H1 (cell line): ENCODE measurements at regions not wholly inside any gene's neighbourhood (a gene's known extent, or its start where the extent isn't known, plus 50 kb on each side); places are given as distances from the start of the nearest gene placed in this dataset.

Source experiments
- CTCF ChIA-PET: fragments of 300-600 bp; sonication (Branson Sonifier 250); formaldehyde crosslinking; loops from one replicate; lab custom pipeline; 2021; ENCODE audit not compliant: partially characterized antibody; lab: Charles Lee
- POLR2A ChIA-PET: fragments of 300-600 bp; sonication (Branson Sonifier 250); formaldehyde crosslinking; loops from one replicate; lab custom pipeline; 2021; ENCODE audit warnings: inconsistent platforms; ENCODE audit not compliant: partially characterized antibody; lab: Charles Lee
- DNase-seq, 2 experiments: peaks; one replicate each; pipeline versions ENCODE4 v3.0.0 to v3.0.0-alpha.2; 2010 to 2022; ENCODE audit warnings: low spot score in 2 of 2, low read depth in 1 of 2, mixed read lengths in 1 of 2
- FAIRE-seq: peaks from 2 replicates; lab custom pipeline; 2011; peaks lifted over from hg19 to GRCh38; lab: Jason Lieb, UNC
- H2AFZ ChIP-seq: 2 replicates; pipeline ENCODE4 v1.8.1; 2012; ENCODE audit warnings: low read length, inconsistent platforms
- H2AK5ac ChIP-seq: 2 replicates; pipeline ENCODE4 v1.6.1; 2013; ENCODE audit warnings: low read depth, low read length
- H2BK120ac ChIP-seq: replicated peaks from 2 replicates; pipeline ENCODE3; 2013; ENCODE audit warnings: low read depth, low read length, inconsistent platforms
- H2BK12ac ChIP-seq: 2 replicates; pipeline ENCODE4 v1.6.1; 2013; ENCODE audit warnings: low read depth, low read length
- H2BK15ac ChIP-seq: 2 replicates; pipeline ENCODE4 v1.6.1; 2013; ENCODE audit warnings: low read length
- H2BK20ac ChIP-seq: 2 replicates; pipeline ENCODE4 v1.6.1; 2013; ENCODE audit warnings: low read length
- H2BK5ac ChIP-seq: 2 replicates; pipeline ENCODE4 v1.6.1; 2013; ENCODE audit warnings: low read depth, low read length
- H3K14ac ChIP-seq: 2 replicates; pipeline ENCODE4 v1.6.1; 2013; ENCODE audit warnings: inconsistent platforms; ENCODE audit not compliant: insufficient read length
- H3K18ac ChIP-seq: 2 replicates; pipeline ENCODE4 v1.6.1; 2013; ENCODE audit warnings: low read length; ENCODE audit errors: extremely low read depth
- H3K23ac ChIP-seq: 2 replicates; pipeline ENCODE4 v1.6.1; 2013; ENCODE audit warnings: inconsistent platforms; ENCODE audit not compliant: insufficient read length
- H3K23me2 ChIP-seq: 2 replicates; pipeline ENCODE4 v1.6.1; 2013; ENCODE audit warnings: low read depth, low read length
- H3K27ac ChIP-seq: 2 replicates; pipeline ENCODE4 v1.6.1; 2011; ENCODE audit warnings: low read depth, low read length, inconsistent platforms
- H3K27me3 ChIP-seq, 4 experiments: replicated peaks in 1 of 4; 1 replicate in 1 of 4; 2 replicates in 3 of 4; pipeline versions ENCODE4 v1.6.1 to v1.8.1; 2011 to 2013; ENCODE audit warnings: low read length in 3 of 4, mild to moderate bottlenecking in 3 of 4, inconsistent platforms in 2 of 4, mixed read lengths in 2 of 4, moderate library complexity in 1 of 4; ENCODE audit not compliant: control insufficient read depth in 3 of 4, insufficient read depth in 3 of 4; ENCODE audit errors: extremely low read depth in 1 of 4
- H3K36me3 ChIP-seq, 4 experiments: 2 replicates each; pipeline versions ENCODE4 v1.6.1 to v1.8.1; 2011 to 2013; ENCODE audit warnings: mild to moderate bottlenecking in 4 of 4, low read length in 3 of 4, moderate library complexity in 2 of 4, control low read depth in 1 of 4, inconsistent platforms in 1 of 4; ENCODE audit not compliant: insufficient read depth in 4 of 4, control insufficient read depth in 2 of 4
- H3K4ac ChIP-seq: replicated peaks from 2 replicates; pipeline ENCODE3; 2013; ENCODE audit warnings: low read length, low read depth, mixed read lengths, inconsistent platforms; ENCODE audit not compliant: insufficient read length
- H3K4me1 ChIP-seq, 4 experiments: replicated peaks in 1 of 4; 1 replicate in 1 of 4; 2 replicates in 3 of 4; pipeline versions ENCODE4 v1.6.1 to v1.8.1; 2011 to 2013; ENCODE audit warnings: low read length in 3 of 4, inconsistent platforms in 2 of 4, mixed read lengths in 1 of 4; ENCODE audit not compliant: insufficient read depth in 4 of 4, control insufficient read depth in 3 of 4
- H3K4me2 ChIP-seq, 2 experiments: 2 replicates each; pipeline versions ENCODE4 v1.6.1 to v1.8.1; 2011 to 2013; ENCODE audit warnings: low read depth in 2 of 2, low read length in 2 of 2, control low read depth in 1 of 2, inconsistent platforms in 1 of 2, mild to moderate bottlenecking in 1 of 2; ENCODE audit not compliant: insufficient read depth in 1 of 2
- H3K4me3 ChIP-seq, 4 experiments: fragments of 200-600, 300-600 bp in 1 of 4; sonication (generic), shearing (Covaris generic), sonication (Bioruptor Twin) in 1 of 4; 2 replicates each; pipeline versions ENCODE4 v1.5.1 to v1.8.1; 2011 to 2016; ENCODE audit warnings: low read length in 4 of 4, low read depth in 3 of 4, control low read depth in 2 of 4, inconsistent platforms in 2 of 4, mild to moderate bottlenecking in 2 of 4, mixed read lengths in 1 of 4, moderate library complexity in 1 of 4; ENCODE audit not compliant: insufficient read depth in 2 of 4; ENCODE audit errors: extremely low read depth in 1 of 4
- H3K56ac ChIP-seq: replicated peaks from 2 replicates; pipeline ENCODE3; 2013; ENCODE audit warnings: low read depth, mild to moderate bottlenecking, mixed read lengths, low read length, inconsistent platforms; ENCODE audit not compliant: insufficient read length
- H3K79me1 ChIP-seq: 2 replicates; pipeline ENCODE4 v1.6.1; 2013; ENCODE audit warnings: low read depth, low read length, control low read depth
- H3K79me2 ChIP-seq, 2 experiments: 2 replicates each; pipeline versions ENCODE4 v1.6.1 to v1.8.1; 2012 to 2013; ENCODE audit warnings: low read length in 2 of 2, mild to moderate bottlenecking in 2 of 2, inconsistent platforms in 1 of 2; ENCODE audit not compliant: insufficient read depth in 2 of 2, control insufficient read depth in 1 of 2
- H3K9ac ChIP-seq, 4 experiments: replicated peaks in 1 of 4; 1 replicate in 1 of 4; 2 replicates in 3 of 4; pipeline versions ENCODE4 v1.6.1 to v1.8.1; 2011 to 2013; ENCODE audit warnings: low read depth in 3 of 4, low read length in 3 of 4, control low read depth in 2 of 4, mild to moderate bottlenecking in 2 of 4, moderate library complexity in 2 of 4, inconsistent platforms in 1 of 4; ENCODE audit errors: extremely low read depth in 1 of 4
- H3K9me3 ChIP-seq, 2 experiments: 2 replicates each; pipeline versions ENCODE4 v1.6.1 to v1.8.1; 2012 to 2013; ENCODE audit warnings: mild to moderate bottlenecking in 2 of 2, moderate library complexity in 2 of 2, control low read depth in 1 of 2, inconsistent platforms in 1 of 2, low read depth in 1 of 2, low read length in 1 of 2, mixed read lengths in 1 of 2; ENCODE audit not compliant: insufficient read depth in 2 of 2
- H4K20me1 ChIP-seq, 2 experiments: replicated peaks in 1 of 2; 2 replicates each; pipeline versions ENCODE3 to v1.8.1; 2011 to 2013; ENCODE audit warnings: inconsistent platforms in 2 of 2, low read length in 2 of 2, mild to moderate bottlenecking in 1 of 2; ENCODE audit not compliant: insufficient read depth in 2 of 2, control insufficient read depth in 1 of 2
- H4K5ac ChIP-seq: 2 replicates; pipeline ENCODE4 v1.6.1; 2013; ENCODE audit warnings: low read length, low read depth, mixed read lengths, inconsistent platforms; ENCODE audit not compliant: insufficient read length
- H4K8ac ChIP-seq: 2 replicates; pipeline ENCODE4 v1.8.0; 2013; ENCODE audit warnings: mild to moderate bottlenecking, moderate library complexity, low read length, inconsistent platforms; ENCODE audit not compliant: insufficient read depth; ENCODE audit errors: extremely low read depth
- H4K91ac ChIP-seq: replicated peaks from 2 replicates; pipeline ENCODE3; 2013; ENCODE audit warnings: low read length, mixed read lengths, inconsistent platforms; ENCODE audit not compliant: insufficient read length
- CBX5 ChIP-seq: fragments of 300-800, 300-1000 bp; sonication (generic); IDR thresholded peaks from 2 replicates; pipeline ENCODE4 v1.7.1; 2016; ENCODE audit warnings: antibody characterized with exemption, low read length, low read depth
- EGR1 ChIP-seq: IDR thresholded peaks from 2 replicates; pipeline ENCODE4 v1.6.1; 2011; ENCODE audit warnings: low read depth, low read length, borderline replicate concordance
- KDM1A ChIP-seq: fragments of 200-600, 300-600 bp; sonication (generic); IDR thresholded peaks from 2 replicates; pipeline ENCODE4 v1.7.1; 2016; ENCODE audit warnings: mild to moderate bottlenecking, low read length, borderline replicate concordance
- PHF8 ChIP-seq: fragments of 200-600 bp; sonication (generic); conservative IDR thresholded peaks from 2 replicates; pipeline ENCODE4 v1.7.1; 2012; ENCODE audit warnings: low read depth, mild to moderate bottlenecking, inconsistent platforms, low read length, moderate library complexity
- RAD21 ChIP-seq, 2 experiments: IDR thresholded peaks in 1 of 2; conservative IDR thresholded peaks in 1 of 2; 2 replicates each; pipeline ENCODE4 v1.6.1; 2011; ENCODE audit warnings: low read depth in 2 of 2, low read length in 2 of 2, improper control_type of control experiment in 1 of 2, inconsistent platforms in 1 of 2, mild to moderate bottlenecking in 1 of 2, moderate library complexity in 1 of 2
- SP2 ChIP-seq: IDR thresholded peaks from 2 replicates; pipeline ENCODE4 v1.6.1; 2012; ENCODE audit warnings: mild to moderate bottlenecking, low read length, inconsistent platforms
- TAF7 ChIP-seq: optimal IDR thresholded peaks from 2 replicates; pipeline ENCODE3; 2011; ENCODE audit warnings: low read depth, mild to moderate bottlenecking, inconsistent platforms, low read length, moderate library complexity, borderline replicate concordance
- YY1 ChIP-seq: IDR thresholded peaks from 2 replicates; pipeline ENCODE4 v1.6.1; 2011; ENCODE audit warnings: low read depth, mild to moderate bottlenecking, low read length
- WGBS, 2 experiments: shearing (Covaris generic) in 1 of 2; methylation state at CpG; one replicate each; pipeline versions ENCODE4 v1.1.6 to v1.1.7; 2013 to 2015; ENCODE audit warnings: low lambda C conversion rate in 2 of 2, mixed read lengths in 2 of 2, inconsistent platforms in 1 of 2, low coverage in 1 of 2, missing lambda C conversion rate in 1 of 2; ENCODE audit not compliant: insufficient replicate concordance in 2 of 2, insufficient coverage in 1 of 2, insufficient read length in 1 of 2; ENCODE audit errors: extremely low coverage in 1 of 2, missing lambda C conversion rate in 1 of 2; 5-methylcytosine and 5-hydroxymethylcytosine counted together
- TF ChIP-seq, protein P1 (sequence below): IDR thresholded peaks from 2 replicates; pipeline ENCODE4 v1.6.1; 2012; ENCODE audit warnings: inconsistent platforms

DNA sequence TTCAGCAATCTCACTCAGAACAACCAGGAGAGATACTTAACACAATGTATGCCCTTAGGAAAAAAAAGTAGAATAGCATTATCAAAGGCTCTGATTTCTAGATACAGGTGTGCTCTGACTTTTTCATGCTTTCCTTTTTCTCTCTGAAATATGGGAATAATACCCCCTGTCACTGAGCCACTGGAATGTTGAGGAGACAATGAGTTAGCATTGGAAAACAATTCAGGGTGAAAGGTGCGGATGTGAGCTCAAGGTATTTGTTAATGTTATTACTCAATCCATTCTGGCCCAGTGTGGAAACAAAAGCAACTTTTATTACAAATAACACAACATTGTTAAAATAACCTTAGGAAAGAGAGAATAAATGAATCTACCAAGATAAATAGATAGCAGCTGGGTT, 228.0 kb downstream of the IKZF2 start:
- H4K91ac ChIP-seq, result no peak overlapping the region
- H4K8ac ChIP-seq, result no peak overlapping the region
- no peak overlapping the region for H2BK15ac ChIP-seq
- no peak overlapping the region for H4K5ac ChIP-seq
- H2AFZ ChIP-seq, result no peak overlapping the region
- no peak overlapping the region for H3K56ac ChIP-seq
- H4K20me1 ChIP-seq, result no peaks in the 10 kb centered on the region
- H3K4me1 ChIP-seq, result peaks cover 0 to 8% (median 0%) of the 10 kb centered on the region in 4 experiments; a peak in 3 of 7 replicates
- no peaks in the 10 kb centered on the region for H3K9me3 ChIP-seq
- H3K4ac ChIP-seq, result no peak overlapping the region
- FAIRE-seq, result no peak
- H2BK5ac ChIP-seq, result no peak overlapping the region
- H3K36me3 ChIP-seq, result no peaks in the 10 kb centered on the region
- no peak overlapping the region for H3K23ac ChIP-seq
- no peak for DNase-seq
- H3K23me2 ChIP-seq, result no peaks in the 10 kb centered on the region
- no peak overlapping the region for H3K4me3 ChIP-seq
- no peak overlapping the region for H2BK20ac ChIP-seq
- no peak overlapping the region for H3K4me2 ChIP-seq
- TF ChIP-seq RAD21 (IDR thresholded peaks at IDR 0.05 in 1 of 2, conservative IDR thresholded peaks at IDR 0.05 in 1 of 2; ENCODE audit: low read depth in 2 of 2, low read length in 2 of 2), result no peak
- TF ChIP-seq PHF8, result no peak
- TF ChIP-seq YY1, result no peak
- no peak for TF ChIP-seq EGR1
- TF ChIP-seq SP2, result no peak
- no peak for TF ChIP-seq KDM1A
- TF ChIP-seq, protein P1, sequence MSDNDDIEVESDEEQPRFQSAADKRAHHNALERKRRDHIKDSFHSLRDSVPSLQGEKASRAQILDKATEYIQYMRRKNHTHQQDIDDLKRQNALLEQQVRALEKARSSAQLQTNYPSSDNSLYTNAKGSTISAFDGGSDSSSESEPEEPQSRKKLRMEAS, result no peak
- no peak for TF ChIP-seq CBX5
- TF ChIP-seq TAF7, result no peak
- POLR2A ChIA-PET, result interaction anchor here (0.5 to 0.6 kb wide), 2 partner anchors 11 to 887 kb away, joined by 3 read pairs; no protein-coding TSS in a partner anchor
- no peak overlapping the region for H2AK5ac ChIP-seq
- no peak overlapping the region for H3K14ac ChIP-seq
- no peak overlapping the region for H3K9ac ChIP-seq
- no peak overlapping the region for H2BK120ac ChIP-seq
- H3K18ac ChIP-seq, result no peak overlapping the region
- WGBS, 2 experiments, result 71% methylated on average over 1 of the region's 1 CpG; no CpG with 5 or more reads in 1 of the 2 experiments
- H3K79me1 ChIP-seq, result no peaks in the 10 kb centered on the region
- no peak overlapping the region for H2BK12ac ChIP-seq
- H3K79me2 ChIP-seq, result no peaks in the 10 kb centered on the region
- H3K27ac ChIP-seq, result no peak overlapping the region
- CTCF ChIA-PET, result no interaction called here
- H3K27me3 ChIP-seq, result no peaks in the 10 kb centered on the region
